GM21825 (cell line): ENCODE measurements at regions not wholly inside any gene's neighbourhood (a gene's known extent, or its start where the extent isn't known, plus 50 kb on each side); places are given as distances from the start of the nearest gene placed in this dataset.

Experiments
- ATAC-seq: cut with Tn5 transposase; IDR thresholded peaks from one replicate; pipeline ENCODE4 v1.9.1; 2021; ENCODE audit warnings: mild to moderate bottlenecking, moderate library complexity; ENCODE audit not compliant: unreplicated experiment

DNA sequence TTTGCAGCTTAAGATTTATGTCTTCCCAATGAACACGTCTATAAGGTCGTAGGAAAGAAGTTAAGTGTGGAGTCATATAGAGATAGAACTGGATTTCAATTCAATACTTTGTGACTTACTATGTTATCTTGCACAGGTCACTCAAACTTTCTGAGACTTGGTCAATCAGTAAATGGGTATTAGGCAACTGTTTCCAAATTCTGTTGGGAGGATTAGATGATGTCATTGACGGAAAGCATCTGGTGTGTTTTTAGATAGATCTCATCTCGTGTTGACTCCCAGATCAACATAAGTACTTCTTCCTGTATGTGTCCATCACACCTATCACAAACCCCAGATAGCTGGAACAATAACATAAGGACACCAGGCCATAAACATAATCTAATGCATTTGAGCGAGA lies 771.1 kb upstream of the FANCL start:
- ATAC-seq = no peak

DNA sequence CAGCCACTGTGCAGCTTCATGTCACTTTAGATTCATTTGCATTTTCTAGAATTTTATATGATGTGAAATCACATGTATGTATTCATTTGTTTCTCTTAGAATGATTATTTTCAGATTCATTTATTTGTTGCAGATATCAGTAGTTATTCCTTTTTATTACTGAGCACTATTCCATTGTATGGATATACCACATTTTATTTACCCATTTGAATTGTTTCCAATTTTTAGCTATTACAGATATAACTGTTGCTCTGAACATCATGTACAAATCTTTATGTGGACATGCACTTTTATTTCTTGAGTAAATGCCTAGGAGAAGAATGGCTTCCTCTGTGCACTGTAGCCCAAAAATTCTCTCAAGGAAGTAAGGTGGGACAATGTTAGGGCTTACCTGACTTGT lies 767.8 kb upstream of the FANCL start:
- ATAC-seq = no peak

DNA sequence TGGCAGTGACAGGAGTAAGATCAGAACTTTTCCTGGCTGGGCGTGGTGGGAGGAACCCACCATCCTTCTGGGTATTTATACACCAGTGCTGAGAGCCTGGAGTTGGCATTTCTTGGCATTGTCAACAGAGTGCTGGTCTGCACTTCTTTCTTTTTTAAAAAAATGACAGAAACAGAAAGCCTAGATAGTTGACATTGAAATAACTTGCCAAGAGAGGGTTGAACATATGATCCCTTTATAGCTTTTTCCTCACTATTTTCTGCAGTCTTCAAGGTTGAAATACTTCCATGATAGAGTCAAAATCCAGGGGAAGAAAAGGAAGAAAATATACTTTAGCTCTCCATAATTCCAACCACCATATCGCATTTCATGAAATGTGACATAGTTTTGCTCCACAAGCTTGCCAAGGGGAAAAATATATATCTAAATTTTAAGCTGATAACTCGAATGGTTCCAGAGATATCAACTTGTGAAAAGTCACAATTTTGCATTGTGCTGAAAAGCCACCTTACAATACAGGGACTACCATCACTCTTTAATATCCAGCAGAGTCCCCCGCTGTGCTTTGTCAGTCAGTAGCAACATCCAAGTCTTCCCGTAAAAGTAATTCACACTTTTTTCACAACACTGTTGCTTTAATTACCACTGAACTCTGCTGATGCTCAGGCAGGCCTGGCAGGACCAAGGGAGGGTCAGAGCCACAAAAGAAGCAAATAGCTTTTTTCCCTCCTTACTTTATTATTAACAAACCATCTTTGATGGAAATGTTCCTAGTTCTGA lies 764.9 kb upstream of the FANCL start:
- no peak for ATAC-seq

DNA sequence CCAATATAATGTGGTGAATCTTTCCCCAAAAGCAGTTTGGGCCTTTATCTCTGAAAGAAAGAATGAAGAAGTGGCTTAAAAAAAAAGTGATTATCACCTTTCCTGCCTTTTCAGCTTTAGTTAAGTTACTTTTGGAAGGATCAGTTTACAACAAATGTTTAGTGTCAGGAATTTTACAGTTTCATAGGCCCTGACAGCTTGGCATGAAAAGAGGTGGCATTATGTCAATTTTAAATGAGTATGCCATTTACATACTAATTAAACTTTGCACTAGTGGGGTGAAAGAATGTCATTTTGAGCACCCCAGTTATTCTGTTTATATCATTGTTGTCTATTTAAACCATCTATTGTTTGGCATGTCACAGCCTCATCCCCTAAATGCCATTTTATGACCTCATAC lies 763.5 kb upstream of the FANCL start:
- no peak for ATAC-seq

DNA sequence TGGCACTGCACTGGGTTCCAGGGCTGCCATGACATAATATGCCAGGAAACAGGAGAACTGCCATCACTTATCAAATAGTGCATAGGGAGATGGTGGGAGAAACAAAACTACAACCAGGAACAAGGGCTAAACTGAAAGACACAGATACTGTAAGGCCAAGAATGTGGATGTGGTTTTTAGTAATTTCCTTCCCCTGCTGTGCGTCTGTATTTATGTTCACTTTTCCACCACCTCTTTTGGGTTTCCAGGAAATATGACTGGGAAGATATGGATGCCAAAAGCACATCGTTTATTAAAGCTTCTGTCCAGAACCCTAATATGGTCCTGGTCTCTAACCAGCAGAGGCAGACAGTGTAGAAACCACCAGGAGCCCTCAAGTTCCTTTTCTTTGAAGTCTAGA lies 759.7 kb upstream of the FANCL start:
- no peak for ATAC-seq

DNA sequence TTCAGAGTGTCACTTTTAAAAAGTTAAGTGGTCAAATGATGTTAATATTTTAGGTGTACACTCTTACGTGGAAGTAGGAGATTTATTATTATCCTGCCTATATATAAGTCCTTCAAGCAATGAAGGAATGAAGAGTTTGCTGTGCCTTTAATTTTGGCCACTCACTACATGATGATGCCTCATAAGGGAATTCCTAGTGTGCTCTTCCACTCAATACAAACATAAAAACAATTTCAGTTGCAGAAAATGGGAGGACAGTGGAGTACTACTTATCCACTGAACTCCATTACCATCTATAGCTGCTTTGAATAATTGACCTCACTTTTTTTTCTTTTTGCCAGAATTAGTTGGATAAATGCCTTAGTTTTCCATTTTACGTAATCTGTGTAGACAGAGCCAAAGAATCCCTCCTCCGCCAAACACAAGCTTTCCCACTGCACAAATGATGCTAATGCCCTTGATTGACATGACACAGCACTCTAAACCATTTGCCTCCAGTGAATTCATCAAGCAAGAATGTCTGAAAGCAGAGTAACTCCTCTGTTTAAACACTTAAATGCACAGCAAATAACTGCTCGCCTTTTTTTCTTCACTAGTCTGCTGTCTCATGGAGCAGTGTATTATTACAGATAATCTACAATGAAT lies 751.1 kb upstream of the FANCL start:
- no peak for ATAC-seq

DNA sequence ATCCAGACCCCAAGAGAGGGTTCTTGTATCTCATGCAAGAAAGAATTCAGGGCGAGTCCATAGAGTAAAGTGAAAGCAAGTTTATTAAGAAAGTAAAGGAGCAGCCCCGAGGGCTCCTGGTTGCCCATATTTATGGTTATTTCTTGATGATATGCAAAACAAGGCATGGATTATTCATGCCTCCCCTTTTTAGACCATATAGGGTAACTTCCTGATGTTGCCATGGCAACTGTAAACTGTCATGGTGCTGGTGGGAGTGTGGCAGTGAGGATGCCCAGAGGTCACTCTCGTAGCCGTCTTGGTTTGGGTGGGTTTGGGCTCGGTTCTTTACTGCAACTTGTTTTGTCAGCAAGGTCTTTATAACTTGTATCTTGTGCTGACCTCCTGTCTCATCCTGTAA lies 750.2 kb upstream of the FANCL start:
- no peak for ATAC-seq

DNA sequence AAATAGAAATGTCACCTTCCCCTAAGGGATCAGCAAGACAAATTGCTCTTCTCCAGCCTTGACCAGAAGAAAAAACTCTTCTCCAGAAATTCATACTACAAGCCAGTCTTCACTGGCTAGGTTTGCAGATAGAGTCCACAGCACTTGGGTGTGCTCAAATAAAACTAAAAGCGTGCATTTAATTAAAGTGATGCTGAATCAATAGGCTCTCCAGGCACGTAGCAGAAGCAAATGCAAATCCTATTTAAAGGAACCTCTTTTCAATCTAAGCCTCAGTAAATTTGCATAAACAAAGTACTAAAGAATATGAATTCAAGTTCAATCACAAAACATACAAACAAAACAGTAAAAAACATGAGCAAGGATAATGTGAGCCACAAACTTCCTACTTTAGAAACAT lies 744.4 kb upstream of the FANCL start:
- ATAC-seq = no peak

DNA sequence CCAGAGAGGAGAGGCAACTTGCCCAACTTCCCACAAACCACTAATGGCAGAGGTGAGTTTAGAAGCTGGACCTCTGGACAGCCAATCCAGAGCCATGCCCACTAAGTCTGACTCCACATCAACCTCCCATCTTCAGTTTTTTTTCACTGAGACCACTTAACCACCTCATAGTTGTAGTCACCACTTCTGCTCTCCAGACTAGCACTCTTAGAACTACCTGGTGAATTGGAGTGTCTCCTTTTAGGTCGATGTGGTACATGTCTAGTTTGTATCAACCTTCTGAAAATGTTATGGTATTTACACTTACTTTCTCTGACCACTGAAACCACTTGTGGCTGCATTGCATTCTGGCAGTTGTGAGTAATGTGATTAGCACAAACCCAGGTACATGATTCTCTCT lies 743.6 kb upstream of the FANCL start:
- no peak for ATAC-seq

DNA sequence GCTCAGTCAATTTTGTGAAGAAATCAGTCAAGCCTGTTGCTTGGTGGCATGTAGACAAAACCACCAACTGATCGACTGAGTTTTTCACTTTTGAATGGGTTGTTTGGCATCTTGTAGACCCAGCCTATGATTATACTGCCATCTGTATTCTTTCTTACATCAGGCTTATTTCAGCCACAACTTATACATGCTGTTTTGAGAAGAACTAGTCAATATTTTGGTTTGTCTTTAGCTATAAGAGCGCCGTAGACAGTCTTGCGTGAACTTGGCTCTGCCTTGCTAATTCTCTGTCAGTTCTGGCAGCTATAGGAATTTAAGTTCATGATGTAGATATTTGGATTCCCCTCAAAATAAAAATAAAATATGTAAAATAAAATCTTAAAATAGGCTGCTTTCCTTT lies 742.0 kb upstream of the FANCL start:
- no peak for ATAC-seq

DNA sequence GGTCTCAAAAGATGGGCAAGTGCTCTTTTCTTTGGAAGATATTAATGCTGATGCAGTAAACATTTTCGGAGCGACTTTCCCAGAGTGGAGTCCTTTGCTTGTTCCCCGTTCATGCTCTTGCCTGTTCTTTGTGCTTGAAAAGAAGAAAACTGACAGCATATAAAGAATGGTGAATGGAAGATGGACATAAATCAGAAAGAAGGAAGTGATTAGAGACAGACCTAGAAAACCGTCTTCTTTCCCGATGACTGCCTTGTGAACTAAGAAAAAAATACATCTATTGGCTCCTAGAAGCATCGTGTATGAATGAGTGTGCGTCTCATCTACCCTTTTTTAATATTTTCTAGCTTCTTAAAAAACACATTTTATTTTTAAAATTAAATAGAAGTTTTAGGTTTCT lies 740.1 kb upstream of the FANCL start:
- no peak for ATAC-seq

DNA sequence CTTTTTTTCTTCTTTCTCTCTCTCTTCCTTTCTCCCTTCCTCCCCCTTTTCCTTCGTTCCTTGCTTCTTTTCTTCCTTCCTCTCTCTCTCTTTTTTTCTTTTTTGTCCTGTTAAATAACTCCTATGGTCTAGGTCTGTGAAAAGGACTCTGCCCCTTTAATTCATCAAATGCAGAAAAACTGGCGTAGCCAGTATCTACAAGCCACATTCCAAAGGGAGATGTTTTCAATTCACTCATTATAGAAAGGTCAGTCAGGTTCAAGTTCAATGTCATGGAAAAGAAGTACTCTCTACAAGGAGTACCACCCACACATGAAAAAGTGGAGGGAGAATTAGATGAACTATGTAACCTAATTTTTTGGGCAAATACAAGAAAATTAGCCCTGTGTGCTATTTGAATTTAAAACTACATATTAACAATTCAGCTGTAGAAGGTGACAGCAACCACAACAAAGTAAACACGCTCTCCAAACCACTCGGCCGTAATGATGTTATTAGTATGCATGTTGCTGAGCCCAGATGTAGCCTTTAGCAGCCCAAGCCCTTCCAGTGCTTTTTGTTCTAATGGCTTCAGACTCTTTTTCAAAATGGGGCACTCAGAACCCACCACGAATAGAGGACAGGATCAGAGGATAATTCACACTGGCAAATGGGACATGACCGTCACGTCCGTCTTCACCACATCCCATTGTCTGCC lies 735.4 kb upstream of the FANCL start:
- ATAC-seq = no peak

DNA sequence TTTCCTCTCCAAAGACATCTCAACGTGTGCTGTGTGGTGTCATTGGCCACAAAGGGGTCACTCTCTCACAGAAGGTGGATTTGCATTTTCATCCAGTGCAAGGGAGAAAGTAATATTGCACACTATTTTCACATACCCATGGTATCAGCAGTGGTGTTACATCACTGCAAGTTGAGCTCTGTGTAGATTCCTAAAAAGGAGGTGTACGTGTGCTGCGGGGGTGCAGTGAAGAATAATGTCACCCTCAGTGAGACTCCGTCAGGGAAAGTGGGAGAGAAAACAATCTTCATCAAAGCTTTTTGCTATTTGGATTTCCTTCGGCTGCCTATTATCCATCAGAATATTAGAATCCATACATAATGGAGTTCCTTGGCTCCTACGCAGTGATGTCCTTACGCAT lies 733.8 kb upstream of the FANCL start:
- ATAC-seq = no peak

DNA sequence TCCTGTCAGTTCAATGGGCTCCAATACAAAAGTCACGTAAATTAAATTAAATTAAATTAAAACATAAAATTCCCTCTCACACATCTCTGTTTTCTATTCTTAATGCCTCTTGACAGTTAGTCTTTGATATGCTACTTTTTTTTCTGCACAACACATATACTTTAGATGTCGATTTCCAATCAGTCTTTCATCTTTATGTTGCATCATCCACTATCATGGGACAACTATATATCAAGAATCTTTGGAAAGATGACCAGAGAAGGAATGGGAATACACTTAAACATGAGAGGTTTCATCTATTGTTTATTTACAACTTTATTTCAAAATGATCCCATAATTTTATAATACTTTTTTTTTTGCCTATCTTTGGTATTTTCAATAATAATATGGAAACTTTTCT lies 733.3 kb upstream of the FANCL start:
- no peak for ATAC-seq

DNA sequence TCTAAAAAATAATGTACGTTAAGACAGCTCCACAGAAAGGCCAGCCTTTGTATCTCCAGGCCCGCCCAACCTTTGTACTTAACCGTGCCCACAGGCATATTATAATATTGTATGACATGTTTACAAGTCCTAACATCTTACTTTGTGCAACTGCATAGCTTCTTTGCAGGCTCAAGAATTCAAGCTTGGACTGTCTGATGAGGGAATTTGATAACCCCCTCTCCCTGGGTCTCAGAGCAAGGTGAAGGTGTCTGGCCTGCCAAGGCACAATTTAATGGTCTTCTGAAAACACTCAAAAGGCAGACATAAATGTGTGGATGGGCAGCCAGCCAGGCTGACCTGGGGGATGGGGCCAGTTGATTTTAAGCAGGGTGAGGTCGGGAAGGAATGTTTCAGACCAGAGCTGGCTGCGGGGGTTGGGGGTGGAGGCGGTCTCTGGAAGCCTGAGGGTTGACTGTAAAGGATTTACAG lies 732.7 kb upstream of the FANCL start:
- ATAC-seq = no peak

DNA sequence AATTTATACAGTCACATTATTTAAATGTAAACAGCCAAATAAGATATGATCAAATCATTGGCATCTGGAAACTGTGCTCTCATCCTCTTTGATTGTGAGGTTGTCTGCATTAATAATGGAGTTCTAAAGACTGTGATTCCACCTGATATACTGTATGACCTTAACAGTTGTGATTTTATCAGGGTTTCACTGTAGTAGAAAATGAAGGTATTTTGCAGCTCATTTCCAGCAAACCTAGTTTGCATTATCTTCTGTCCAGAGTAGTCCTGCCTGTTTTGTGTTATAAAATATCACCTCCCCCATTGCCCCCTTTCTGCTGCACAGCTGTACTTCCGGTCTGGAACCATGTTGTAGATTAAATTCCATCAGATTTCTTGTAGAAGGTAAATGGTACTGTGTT lies 731.6 kb upstream of the FANCL start:
- no peak for ATAC-seq

DNA sequence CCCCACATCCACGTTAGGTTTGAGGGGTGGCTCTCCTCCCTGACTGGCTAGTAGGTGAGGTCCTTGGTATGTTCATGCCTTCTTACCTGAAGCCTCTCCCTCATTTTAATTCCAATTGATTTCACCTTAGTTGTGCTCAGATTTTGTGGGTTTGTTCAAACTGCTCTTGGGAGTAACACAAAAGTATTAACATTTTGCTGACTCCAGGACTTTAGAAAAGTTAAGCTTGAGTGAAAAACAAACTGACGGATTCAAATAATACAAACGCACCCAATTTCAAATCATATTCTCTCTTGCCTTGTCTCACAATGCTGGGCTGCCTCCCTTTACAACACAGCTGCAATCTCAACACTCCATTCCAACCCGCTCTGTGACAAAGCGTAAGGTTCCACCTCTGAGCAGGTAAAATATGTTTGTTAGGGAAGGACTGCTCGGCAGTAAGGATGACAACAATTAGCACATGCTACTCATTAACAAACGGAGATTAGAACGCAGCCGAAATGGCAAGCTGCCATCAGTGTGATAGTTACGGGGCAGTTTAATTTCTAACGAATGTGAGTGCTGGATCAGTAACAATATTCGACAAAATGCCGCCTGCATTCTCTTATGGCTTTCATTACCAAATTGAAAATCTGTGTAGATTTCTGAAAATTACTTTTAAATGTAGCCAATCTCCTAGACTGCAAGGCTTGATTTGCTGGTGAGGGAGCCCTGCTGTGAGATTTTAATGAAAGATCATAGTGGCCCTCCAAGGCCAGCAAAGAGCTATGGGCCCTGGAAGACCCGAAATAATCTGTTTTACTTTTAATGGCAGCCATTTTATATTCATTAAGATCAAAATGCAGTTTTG lies 730.6 kb upstream of the FANCL start:
- no peak for ATAC-seq

DNA sequence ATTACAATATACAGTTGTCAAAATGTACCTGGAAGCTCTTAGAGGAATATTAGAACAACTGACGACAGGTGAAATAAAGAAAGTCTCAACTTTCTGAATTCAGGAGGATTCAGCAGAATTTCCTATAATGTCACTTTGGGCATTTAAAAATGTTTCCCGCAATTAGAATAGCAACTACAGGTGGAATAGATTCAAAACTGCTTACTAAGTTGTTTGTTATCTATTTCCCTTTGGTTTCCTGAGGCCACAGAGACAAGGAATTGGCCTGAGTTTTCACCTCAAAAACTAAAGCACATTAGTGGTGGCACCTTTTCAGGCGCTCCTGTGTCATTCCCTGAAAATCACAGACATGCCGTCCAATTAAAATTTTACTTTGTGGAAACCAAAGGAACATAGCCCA lies 729.2 kb upstream of the FANCL start:
- no peak for ATAC-seq

DNA sequence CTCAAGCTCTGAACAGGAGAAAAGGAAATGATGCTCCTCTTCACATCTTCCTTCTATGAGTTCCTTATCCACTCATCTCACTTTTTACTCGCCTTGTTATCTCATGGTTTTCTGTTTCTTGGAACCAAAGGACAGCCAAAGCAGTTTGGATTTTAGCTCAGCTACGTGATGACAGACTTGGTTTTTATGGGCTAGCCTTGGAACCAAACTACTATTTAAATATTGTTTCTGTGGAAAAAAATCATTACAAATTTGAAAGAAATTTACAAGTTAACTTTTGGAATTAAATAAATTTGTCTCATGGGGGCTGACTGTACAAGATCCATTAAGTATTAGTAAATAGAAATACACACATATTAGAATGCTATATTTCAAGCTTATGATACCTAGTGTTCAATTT lies 727.8 kb upstream of the FANCL start:
- no peak for ATAC-seq

DNA sequence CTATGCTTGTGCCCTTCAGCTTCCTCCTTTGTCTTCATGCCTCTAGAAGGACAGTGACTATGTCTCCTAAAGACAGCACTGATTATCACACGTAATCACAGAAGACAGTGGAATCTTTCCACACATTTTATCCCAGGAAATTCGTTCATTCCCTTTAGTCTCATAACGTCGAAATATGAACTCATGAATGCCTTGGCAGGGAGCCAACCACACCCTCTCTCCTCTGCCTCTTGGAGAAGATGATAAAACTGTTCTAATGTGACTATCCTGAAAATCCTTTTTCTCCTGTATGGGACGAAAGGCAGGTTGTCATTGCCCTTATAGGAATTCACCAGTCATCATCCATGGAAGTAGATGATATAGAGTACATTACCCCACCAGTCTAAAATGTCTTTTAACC lies 726.6 kb upstream of the FANCL start:
- no peak for ATAC-seq

DNA sequence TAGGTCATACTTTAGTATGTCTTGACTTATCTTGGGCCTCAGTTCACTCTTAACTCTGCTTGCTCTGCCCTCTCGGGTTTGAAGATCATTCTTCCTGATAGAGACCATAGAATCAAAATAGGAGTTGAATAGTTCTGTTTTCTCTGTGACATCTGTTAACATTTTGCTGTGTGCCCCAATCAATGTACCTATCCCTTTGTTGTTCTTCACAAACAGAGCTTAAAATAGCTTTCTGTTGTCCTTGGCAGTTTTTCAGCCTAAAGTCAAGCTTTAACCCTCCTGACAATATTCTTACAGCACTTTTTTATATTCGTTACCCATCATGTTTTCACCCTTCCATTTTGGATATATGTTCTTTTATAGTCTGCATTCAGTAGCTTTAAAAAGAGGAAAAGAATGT lies 724.5 kb upstream of the FANCL start:
- no peak for ATAC-seq
